ENCODE measurements at regions not wholly inside any gene's neighbourhood (a gene's known extent, or its start where the extent isn't known, plus 50 kb on each side); places are given as distances from the start of the nearest gene placed in this dataset.

DNA sequence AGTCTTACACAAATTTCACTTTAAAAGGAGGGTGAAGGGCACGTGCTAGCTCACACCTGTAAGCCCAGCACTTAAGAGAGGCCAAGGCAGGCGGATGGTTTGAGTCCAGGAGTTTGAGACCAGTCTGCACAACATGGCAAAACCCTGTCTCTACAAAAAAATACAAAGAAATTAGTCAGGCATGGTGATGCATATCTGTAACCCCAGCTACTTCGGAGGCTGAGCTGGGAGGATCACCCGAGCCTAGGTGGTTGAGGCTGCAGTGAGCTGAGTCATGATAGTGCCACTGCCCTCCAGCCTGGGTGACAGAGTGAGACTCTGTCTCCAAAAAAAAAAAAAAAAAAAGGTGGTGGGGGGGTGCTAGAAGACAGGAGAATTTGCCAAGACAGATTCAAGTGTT lies 237.3 kb upstream of the KLF14 start:
- H4K91ac ChIP-seq (ENCODE audit: low read length): no peak overlapping the region
- no peak overlapping the region for H3K14ac ChIP-seq (ENCODE audit: low read length in 2 of 2)
- no peak overlapping the region for H2BK5ac ChIP-seq (ENCODE audit: low read depth, low read length, poor library complexity, severe bottlenecking)
- H2BK120ac ChIP-seq (ENCODE audit: low read depth, low read length): no peak overlapping the region
- no peak overlapping the region for H2BK15ac ChIP-seq (ENCODE audit: low read depth, poor library complexity, severe bottlenecking)
- H2AK5ac ChIP-seq (ENCODE audit: low read length, severe bottlenecking): no peak overlapping the region
- no peak overlapping the region for H3K4me2 ChIP-seq (ENCODE audit: low read length, poor library complexity, severe bottlenecking)
- H2BK12ac ChIP-seq (ENCODE audit: low read length in 2 of 2): no peak overlapping the region
- H3K4ac ChIP-seq (ENCODE audit: low read depth in 1 of 2, low read length in 2 of 2): no peak overlapping the region
- peak overlapping the region in 1 of 2 experiments; percentile 12 for H3K18ac ChIP-seq (ENCODE audit: low read depth in 1 of 2, low read length in 2 of 2)
- no peaks in the 10 kb centered on the region for H3K27me3 ChIP-seq (ENCODE audit: control insufficient read depth in 1 of 2, insufficient read depth in 1 of 2, low read length in 2 of 2)
- H3K27ac ChIP-seq (ENCODE audit: low read length, poor library complexity, severe bottlenecking): no peak overlapping the region
- H3K4me3 ChIP-seq (ENCODE audit: insufficient read depth in 1 of 2, low read depth in 1 of 2, low read length in 2 of 2): no peak overlapping the region
- H3K4me1 ChIP-seq (ENCODE audit: control insufficient read depth, insufficient read depth, low read depth, low read length): peaks cover 6% of the 10 kb centered on the region
- H3K9ac ChIP-seq (ENCODE audit: low read length): peak overlapping the region; percentile 34
- no peak for DNase-seq
- peaks cover 12% of the 10 kb centered on the region for H3K79me1 ChIP-seq (replicated peaks; ENCODE audit: low read length, poor library complexity, severe bottlenecking)
- no peak overlapping the region for H2AFZ ChIP-seq (ENCODE audit: low read depth, low read length)
- peaks cover 17 to 74% of the 10 kb centered on the region in 2 experiments for H3K36me3 ChIP-seq (ENCODE audit: control insufficient read depth in 1 of 2, insufficient read depth in 2 of 2, low read depth in 1 of 2, low read length in 2 of 2)
- 95% methylated on average over 4 of the region's 4 CpGs for WGBS
- H4K8ac ChIP-seq (ENCODE audit: low read length): no peak overlapping the region
- no peak overlapping the region for H3K23ac ChIP-seq (ENCODE audit: low read length in 2 of 2)
- H3K9me3 ChIP-seq (ENCODE audit: control insufficient read depth, low read length): no peaks in the 10 kb centered on the region

DNA sequence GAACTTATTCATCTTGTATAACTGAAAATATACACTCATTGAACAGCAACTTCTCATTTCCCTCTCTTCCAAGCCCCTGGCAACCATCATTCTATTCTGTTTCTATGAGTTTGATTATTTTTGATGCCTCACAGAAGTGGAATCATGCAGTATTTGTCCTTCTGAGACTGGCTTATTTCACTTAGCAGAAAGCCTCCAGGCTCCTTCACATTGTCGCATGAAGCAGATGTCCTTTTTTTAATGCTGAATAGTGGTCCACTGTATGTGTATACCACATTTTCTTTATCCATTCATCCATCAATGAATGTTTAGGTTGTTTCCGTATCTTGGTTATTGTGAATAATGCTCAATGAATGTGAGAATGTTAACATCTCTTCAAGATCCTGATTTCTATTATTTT lies 238.2 kb upstream of the KLF14 start:
- Histone ChIP-seq H3K4ac (ENCODE audit: low read depth in 1 of 2, low read length in 2 of 2) (no peak overlapping the region), H4K8ac (ENCODE audit: low read length) (no peak overlapping the region), H2BK15ac (ENCODE audit: low read depth, poor library complexity, severe bottlenecking) (no peak overlapping the region), H3K4me2 (ENCODE audit: low read length, poor library complexity, severe bottlenecking) (no peak overlapping the region), H2BK12ac (ENCODE audit: low read length in 2 of 2) (no peak overlapping the region), H3K4me3 (ENCODE audit: insufficient read depth in 1 of 2, low read depth in 1 of 2, low read length in 2 of 2) (no peak overlapping the region), H3K9me3 (ENCODE audit: control insufficient read depth, low read length) (no peaks in the 10 kb centered on the region), H3K23ac (ENCODE audit: low read length in 2 of 2) (no peak overlapping the region), H2BK120ac (ENCODE audit: low read depth, low read length) (no peak overlapping the region), H3K9ac (ENCODE audit: low read length) (no peak overlapping the region), H3K27ac (ENCODE audit: low read length, poor library complexity, severe bottlenecking) (no peak overlapping the region), H3K36me3 (ENCODE audit: control insufficient read depth in 1 of 2, insufficient read depth in 2 of 2, low read depth in 1 of 2, low read length in 2 of 2) (peaks cover 17 to 74% of the 10 kb centered on the region in 2 experiments), H3K18ac (ENCODE audit: low read depth in 1 of 2, low read length in 2 of 2) (no peak overlapping the region), H3K14ac (ENCODE audit: low read length in 2 of 2) (no peak overlapping the region), H3K27me3 (ENCODE audit: control insufficient read depth in 1 of 2, insufficient read depth in 1 of 2, low read length in 2 of 2) (no peaks in the 10 kb centered on the region), H3K4me1 (ENCODE audit: control insufficient read depth, insufficient read depth, low read depth, low read length) (peaks cover 2% of the 10 kb centered on the region), H2BK5ac (ENCODE audit: low read depth, low read length, poor library complexity, severe bottlenecking) (no peak overlapping the region), H3K79me1 (replicated peaks; ENCODE audit: low read length, poor library complexity, severe bottlenecking) (peaks cover 14% of the 10 kb centered on the region), H2AFZ (ENCODE audit: low read depth, low read length) (no peak overlapping the region), H4K91ac (ENCODE audit: low read length) (no peak overlapping the region), H2AK5ac (ENCODE audit: low read length, severe bottlenecking) (no peak overlapping the region)
- WGBS: 100% methylated on average over 1 of the region's 2 CpGs
- no peak for DNase-seq

DNA sequence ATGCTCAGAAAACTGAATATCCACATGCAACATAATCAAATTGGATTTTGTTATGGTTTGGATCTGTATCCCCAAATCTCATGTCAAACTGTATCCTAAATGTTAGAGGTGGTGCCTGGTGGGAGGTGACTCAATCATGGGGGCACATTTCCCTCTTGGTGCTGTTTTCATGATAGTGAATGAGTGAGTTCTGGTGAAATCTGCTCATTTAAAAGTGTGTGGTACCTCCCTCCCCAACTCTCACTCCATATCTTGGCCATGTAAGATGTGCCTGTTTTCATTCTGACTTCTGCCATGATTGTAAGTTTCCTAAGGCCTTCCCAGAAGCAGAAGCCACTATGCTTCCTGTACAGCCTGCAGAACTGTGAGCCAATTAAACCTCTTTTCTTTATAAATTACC lies 239.6 kb upstream of the KLF14 start:
- H2BK15ac ChIP-seq (ENCODE audit: low read depth, poor library complexity, severe bottlenecking): no peak overlapping the region
- no peak overlapping the region for H3K18ac ChIP-seq (ENCODE audit: low read depth in 1 of 2, low read length in 2 of 2)
- H3K4me3 ChIP-seq (ENCODE audit: insufficient read depth in 1 of 2, low read depth in 1 of 2, low read length in 2 of 2): no peak overlapping the region
- H3K9ac ChIP-seq (ENCODE audit: low read length): no peak overlapping the region
- H3K4me2 ChIP-seq (ENCODE audit: low read length, poor library complexity, severe bottlenecking): no peak overlapping the region
- peaks cover 2% of the 10 kb centered on the region for H3K4me1 ChIP-seq (ENCODE audit: control insufficient read depth, insufficient read depth, low read depth, low read length)
- no peak overlapping the region for H3K23ac ChIP-seq (ENCODE audit: low read length in 2 of 2)
- H3K79me1 ChIP-seq (replicated peaks; ENCODE audit: low read length, poor library complexity, severe bottlenecking): peaks cover 14% of the 10 kb centered on the region
- H3K36me3 ChIP-seq (ENCODE audit: control insufficient read depth in 1 of 2, insufficient read depth in 2 of 2, low read depth in 1 of 2, low read length in 2 of 2): peaks cover 17 to 80% of the 10 kb centered on the region in 2 experiments
- no peak overlapping the region for H2AK5ac ChIP-seq (ENCODE audit: low read length, severe bottlenecking)
- no peak overlapping the region for H3K14ac ChIP-seq (ENCODE audit: low read length in 2 of 2)
- no peak overlapping the region for H2BK12ac ChIP-seq (ENCODE audit: low read length in 2 of 2)
- H2BK5ac ChIP-seq (ENCODE audit: low read depth, low read length, poor library complexity, severe bottlenecking): no peak overlapping the region
- H2BK120ac ChIP-seq (ENCODE audit: low read depth, low read length): no peak overlapping the region
- no peak overlapping the region for H2AFZ ChIP-seq (ENCODE audit: low read depth, low read length)
- no peak overlapping the region for H4K91ac ChIP-seq (ENCODE audit: low read length)
- no peak overlapping the region for H4K8ac ChIP-seq (ENCODE audit: low read length)
- H3K4ac ChIP-seq (ENCODE audit: low read depth in 1 of 2, low read length in 2 of 2): no peak overlapping the region
- no peak for DNase-seq
- no peaks in the 10 kb centered on the region for H3K9me3 ChIP-seq (ENCODE audit: control insufficient read depth, low read length)
- H3K27ac ChIP-seq (ENCODE audit: low read length, poor library complexity, severe bottlenecking): no peak overlapping the region
- H3K27me3 ChIP-seq (ENCODE audit: control insufficient read depth in 1 of 2, insufficient read depth in 1 of 2, low read length in 2 of 2): no peaks in the 10 kb centered on the region

DNA sequence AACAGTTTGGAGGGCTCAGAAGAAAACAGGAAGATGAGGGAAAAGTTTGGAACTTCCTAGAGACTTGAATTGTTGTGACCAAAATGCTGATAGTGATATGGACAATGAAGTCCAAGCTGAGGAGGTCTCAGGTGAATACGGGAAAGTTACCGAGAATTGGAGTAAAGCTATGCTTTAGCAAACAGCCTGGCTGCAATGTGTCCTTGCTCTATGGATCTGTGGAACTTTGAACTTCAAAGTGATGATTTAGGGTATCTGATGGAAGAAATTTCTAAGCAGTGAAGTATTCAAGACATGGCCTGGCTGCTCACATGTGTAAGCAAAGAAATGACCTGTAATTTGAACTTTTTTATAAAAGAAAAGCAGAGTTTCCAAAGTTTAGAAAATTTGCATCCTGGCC lies 240.2 kb upstream of the KLF14 start:
- Histone ChIP-seq H3K14ac (ENCODE audit: low read length in 2 of 2) (no peak overlapping the region), H3K4me2 (ENCODE audit: low read length, poor library complexity, severe bottlenecking) (no peak overlapping the region)

More for the DNA sequence above, 240.2 kb upstream of the KLF14 start:
- 97% methylated on average over 2 of the region's 2 CpGs for WGBS
- Histone ChIP-seq H3K9ac (ENCODE audit: low read length) (no peak overlapping the region), H2AFZ (ENCODE audit: low read depth, low read length) (no peak overlapping the region), H3K79me1 (replicated peaks; ENCODE audit: low read length, poor library complexity, severe bottlenecking) (peaks cover 14% of the 10 kb centered on the region), H2BK12ac (ENCODE audit: low read length in 2 of 2) (no peak overlapping the region), H3K27me3 (ENCODE audit: control insufficient read depth in 1 of 2, insufficient read depth in 1 of 2, low read length in 2 of 2) (no peaks in the 10 kb centered on the region), H4K91ac (ENCODE audit: low read length) (no peak overlapping the region), H3K4ac (ENCODE audit: low read depth in 1 of 2, low read length in 2 of 2) (no peak overlapping the region), H3K27ac (ENCODE audit: low read length, poor library complexity, severe bottlenecking) (no peak overlapping the region), H3K36me3 (ENCODE audit: control insufficient read depth in 1 of 2, insufficient read depth in 2 of 2, low read depth in 1 of 2, low read length in 2 of 2) (peaks cover 17 to 80% of the 10 kb centered on the region in 2 experiments), H3K9me3 (ENCODE audit: control insufficient read depth, low read length) (no peaks in the 10 kb centered on the region), H2AK5ac (ENCODE audit: low read length, severe bottlenecking) (no peak overlapping the region), H3K4me3 (ENCODE audit: insufficient read depth in 1 of 2, low read depth in 1 of 2, low read length in 2 of 2) (no peak overlapping the region), H3K23ac (ENCODE audit: low read length in 2 of 2) (no peak overlapping the region), H3K18ac (ENCODE audit: low read depth in 1 of 2, low read length in 2 of 2) (no peak overlapping the region), H4K8ac (ENCODE audit: low read length) (no peak overlapping the region), H2BK5ac (ENCODE audit: low read depth, low read length, poor library complexity, severe bottlenecking) (no peak overlapping the region), H2BK120ac (ENCODE audit: low read depth, low read length) (no peak overlapping the region), H2BK15ac (ENCODE audit: low read depth, poor library complexity, severe bottlenecking) (no peak overlapping the region), H3K4me1 (ENCODE audit: control insufficient read depth, insufficient read depth, low read depth, low read length) (peaks cover 2% of the 10 kb centered on the region)
- DNase-seq: no peak

All from mesenchymal stem cell (in vitro differentiated cells and primary cell).